UCSD-AML1 (cell line): ENCODE measurements at regions not wholly inside any gene's neighbourhood (a gene's known extent, or its start where the extent isn't known, plus 50 kb on each side); places are given as distances from the start of the nearest gene placed in this dataset.

Experiments used
- DNase-seq: peaks from one replicate; lab custom pipeline; 2025; ENCODE audit not compliant: unreplicated experiment; lab: John Stamatoyannopoulos, UW

GRCh38 chr2:160911258-160911657, 249.0 kb upstream of the TANK start:
- no peak for DNase-seq

- DNase-seq = no peak
Observed at GRCh38 chr2:160912276-160912675, 248.0 kb upstream of the TANK start.

DNA sequence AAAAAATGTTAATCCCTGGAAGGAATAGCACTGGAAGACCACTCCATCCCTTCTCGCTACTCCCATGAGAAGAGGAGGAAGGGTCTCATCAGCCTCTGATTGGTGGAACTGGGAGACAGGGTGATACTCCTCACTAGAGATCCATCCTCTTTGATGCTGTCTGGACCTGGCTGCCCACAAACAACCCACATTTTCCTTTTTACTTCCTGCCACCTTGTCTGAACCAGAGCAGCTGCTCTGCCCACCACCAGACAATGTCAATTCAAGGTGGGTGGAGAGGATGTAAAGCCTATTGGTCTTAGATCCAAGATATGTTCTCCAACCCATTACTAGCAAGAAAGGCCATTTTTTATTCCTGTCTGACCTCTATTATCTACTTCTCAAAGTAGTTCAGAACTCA, 246.9 kb upstream of the TANK start:
- no peak for DNase-seq

GRCh38 chr2:160914217-160914616, 246.0 kb upstream of the TANK start:
- DNase-seq = no peak

- DNase-seq = no peak
Observed at GRCh38 chr2:160916300-160916699, 243.9 kb upstream of the TANK start.

GRCh38 chr2:160917850-160918249, 242.4 kb upstream of the TANK start:
- no peak for DNase-seq

- no peak for DNase-seq
Observed at GRCh38 chr2:160918258-160918657, 242.0 kb upstream of the TANK start.

DNA sequence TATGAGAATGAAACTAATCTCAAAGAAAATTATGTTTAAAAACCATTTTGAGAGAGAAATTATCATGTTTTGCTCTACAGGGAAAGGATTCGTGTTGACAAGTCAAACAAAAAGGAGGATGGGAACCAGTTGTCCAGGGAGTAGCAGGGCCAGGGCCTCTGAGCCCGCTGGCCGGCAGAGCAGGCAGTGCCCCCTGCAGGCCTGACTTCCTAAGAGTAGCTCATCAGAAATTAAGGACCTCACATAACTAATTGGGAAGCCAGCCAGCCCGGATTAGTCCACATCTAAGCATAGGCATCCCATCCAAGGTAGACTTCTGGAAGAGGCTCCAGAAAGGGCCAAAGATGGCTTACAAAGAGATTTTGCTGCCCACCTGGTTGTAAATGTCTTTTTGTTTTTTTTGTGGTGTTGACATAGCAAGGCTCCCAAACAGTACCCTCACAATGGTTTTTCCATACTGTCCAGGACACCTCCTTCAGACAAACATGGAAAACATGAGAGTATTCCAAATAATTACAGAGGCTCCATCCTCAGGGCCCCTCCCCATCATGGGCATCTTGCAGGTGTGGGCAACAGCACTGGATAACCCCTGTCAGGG, 241.2 kb upstream of the TANK start:
- DNase-seq = peak; percentile 63

DNA sequence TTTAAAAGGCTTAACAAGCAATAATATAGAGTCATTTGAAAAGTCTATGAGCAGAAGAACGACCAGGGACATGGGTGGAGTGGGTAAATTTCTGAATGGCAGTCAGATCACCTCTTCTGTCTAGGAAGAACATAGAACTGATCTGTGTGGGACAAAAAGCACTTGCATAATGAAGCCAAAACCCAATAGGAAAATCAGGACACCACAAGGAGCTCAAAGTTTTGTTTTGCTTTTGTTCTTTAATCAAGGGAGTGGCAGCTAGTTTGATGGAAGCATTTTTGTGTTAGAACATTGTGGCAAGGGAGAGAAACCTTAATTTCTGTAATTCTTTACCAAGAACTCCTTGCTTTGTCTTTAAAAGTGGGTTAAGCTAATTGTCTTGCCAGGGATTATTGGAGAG, 240.2 kb upstream of the TANK start:
- no peak for DNase-seq

- no peak for DNase-seq
Observed at GRCh38 chr2:160920791-160921303, 239.4 kb upstream of the TANK start.

- DNase-seq = no peak
Observed at GRCh38 chr2:160921386-160921964, 238.8 kb upstream of the TANK start.

DNA sequence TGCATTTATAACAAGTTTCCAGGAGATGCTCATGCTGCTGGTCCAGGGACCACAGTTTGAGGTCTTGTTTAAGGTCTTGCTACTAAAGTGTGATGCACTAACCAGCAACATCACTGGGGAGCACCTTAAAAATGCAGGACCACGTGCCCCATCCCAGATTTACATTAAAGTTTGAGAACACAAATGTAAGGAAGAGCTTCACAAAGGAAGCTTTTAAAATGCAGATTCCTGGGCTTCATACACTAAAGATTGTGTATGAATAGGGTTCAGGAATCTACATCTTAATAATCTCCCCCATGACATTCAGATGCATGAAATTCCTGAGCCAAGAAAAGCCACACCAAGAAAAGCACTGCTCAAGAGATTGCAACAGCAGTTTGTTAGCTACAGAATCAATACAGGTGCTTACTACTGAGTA, 235.3 kb upstream of the TANK start:
- DNase-seq = no peak

DNA sequence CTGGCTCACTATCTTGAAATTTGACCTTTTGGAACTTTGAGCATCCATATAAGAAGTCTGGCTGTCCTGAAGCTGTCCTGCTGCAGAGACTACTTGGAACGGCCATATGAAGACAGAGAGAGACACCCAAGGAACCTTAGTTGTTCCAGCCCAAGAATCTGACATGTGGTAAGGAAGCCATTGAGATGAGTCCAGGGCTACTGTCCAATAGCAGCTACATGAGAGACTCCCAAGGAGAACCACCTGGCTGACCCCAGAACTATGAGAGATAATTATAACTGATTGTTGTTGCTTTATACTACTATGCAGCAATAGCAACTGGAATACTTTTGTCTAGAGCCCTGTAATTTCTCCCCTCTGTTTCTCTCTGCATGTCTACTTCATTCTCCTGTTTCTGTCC, 234.3 kb upstream of the TANK start:
- no peak for DNase-seq

- DNase-seq = no peak
Observed at GRCh38 chr2:160927324-160927723, 232.9 kb upstream of the TANK start.

- DNase-seq = no peak
Observed at GRCh38 chr2:160928854-160929301, 231.3 kb upstream of the TANK start.

GRCh38 chr2:160931531-160931930, 228.7 kb upstream of the TANK start:
- no peak for DNase-seq

DNA sequence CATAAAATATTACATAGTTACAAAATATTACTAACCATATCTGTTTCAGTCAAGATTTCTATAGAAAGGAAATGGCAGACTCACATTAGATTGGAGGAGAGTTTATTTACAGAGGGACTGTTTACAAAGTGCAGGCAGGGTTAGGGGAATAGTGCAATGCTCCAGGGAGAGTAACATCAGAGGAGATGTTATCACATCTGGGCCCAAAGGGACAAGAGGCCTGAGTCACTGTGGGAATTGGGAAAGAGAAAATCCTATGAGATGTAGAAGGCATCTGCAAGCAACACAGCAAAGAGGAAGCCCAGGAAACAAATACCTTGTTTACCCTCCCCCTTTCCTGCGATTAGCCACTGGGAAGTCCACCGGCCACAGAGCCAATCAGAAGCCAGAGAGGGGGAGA, 227.3 kb upstream of the TANK start:
- DNase-seq = no peak

- DNase-seq = no peak
Observed at GRCh38 chr2:160934263-160934662, 226.0 kb upstream of the TANK start.

GRCh38 chr2:160934991-160935390, 225.2 kb upstream of the TANK start:
- no peak for DNase-seq

DNA sequence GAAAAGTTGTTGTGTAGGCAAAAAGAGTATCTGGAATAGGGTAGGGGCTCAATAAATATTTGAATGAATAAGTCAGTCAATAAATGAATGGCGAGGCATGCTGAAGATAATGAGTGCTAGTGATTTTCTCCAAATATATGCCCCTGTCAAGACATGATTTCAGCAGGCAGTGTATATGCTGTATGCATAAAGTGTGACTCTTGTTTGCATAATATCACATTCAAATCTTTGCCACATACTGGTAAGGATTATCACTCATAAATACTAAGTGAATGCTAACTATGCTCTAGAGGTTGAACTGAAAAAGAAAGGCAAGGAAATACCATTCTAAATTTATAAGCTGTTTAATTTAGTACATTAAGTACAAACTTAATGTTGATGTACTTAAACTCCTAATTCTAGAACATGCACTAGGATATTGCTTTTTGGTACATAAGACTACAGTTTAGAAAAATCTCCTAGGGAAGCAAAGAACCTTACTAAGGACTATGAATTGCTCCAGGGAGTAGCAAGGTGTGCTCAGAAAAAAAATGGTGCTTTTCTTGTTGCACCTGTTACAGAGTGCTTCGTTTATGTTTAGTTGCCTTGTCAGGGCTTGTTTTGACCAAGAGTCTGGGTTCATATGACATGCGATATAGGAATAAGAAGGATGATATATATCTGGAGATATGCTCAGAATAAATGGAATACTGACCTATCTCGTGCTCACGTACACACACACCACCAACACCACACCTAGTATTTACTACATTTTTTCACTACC, 224.0 kb upstream of the TANK start:
- DNase-seq = no peak

GRCh38 chr2:160940271-160940670, 220.0 kb upstream of the TANK start:
- DNase-seq = no peak

- DNase-seq = no peak
Observed at GRCh38 chr2:160940699-160941098, 219.5 kb upstream of the TANK start.
